ENCODE measurements at regions not wholly inside any gene's neighbourhood (a gene's known extent, or its start where the extent isn't known, plus 50 kb on each side); places are given as distances from the start of the nearest gene placed in this dataset.

GRCh38 chr16:85259115-85259831 is 147.0 kb upstream of the CIBAR2 start:
- TF ChIP-seq CTCF (conservative IDR thresholded peaks at IDR 0.05) (no peak), EZH2 (IDR thresholded peaks at IDR 0.05; ENCODE audit: low read depth) (no peak)

Measured in PC-9 (cell line).